ENCODE measurements at regions not wholly inside any gene's neighbourhood (a gene's known extent, or its start where the extent isn't known, plus 50 kb on each side); places are given as distances from the start of the nearest gene placed in this dataset.
A peak's percentile ranks its signal among the peaks of the same experiment; 100 is the strongest.

DNA sequence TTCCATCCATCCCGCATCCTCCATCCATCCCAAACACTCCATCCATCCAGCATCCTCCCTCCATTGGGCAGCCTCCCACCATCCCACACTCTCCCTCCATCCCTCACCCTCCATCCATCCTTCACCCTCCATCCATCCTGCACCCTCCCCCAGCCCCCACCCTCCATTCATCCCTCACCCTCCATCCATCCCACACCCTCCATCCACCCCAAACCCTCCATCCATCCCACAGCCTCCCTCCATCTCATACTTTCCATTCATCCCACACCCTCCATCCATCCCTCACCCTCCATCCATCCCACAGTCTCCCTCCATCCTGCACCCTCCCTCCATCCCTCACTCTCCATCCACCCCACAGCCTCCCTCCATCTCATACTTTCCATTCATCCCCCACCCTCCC lies 60.4 kb downstream of the FOXI2 start:
- H3K4me1 ChIP-seq (ENCODE audit: control insufficient read depth in 1 of 2, insufficient read depth in 2 of 2, low read depth in 1 of 2, low read length in 1 of 2): no peaks in the 10 kb centered on the region
- CTCF ChIA-PET: no interaction called here
- WGBS (ENCODE audit: low lambda C conversion rate): 90% methylated on average over 1 of the region's 1 CpG

DNA sequence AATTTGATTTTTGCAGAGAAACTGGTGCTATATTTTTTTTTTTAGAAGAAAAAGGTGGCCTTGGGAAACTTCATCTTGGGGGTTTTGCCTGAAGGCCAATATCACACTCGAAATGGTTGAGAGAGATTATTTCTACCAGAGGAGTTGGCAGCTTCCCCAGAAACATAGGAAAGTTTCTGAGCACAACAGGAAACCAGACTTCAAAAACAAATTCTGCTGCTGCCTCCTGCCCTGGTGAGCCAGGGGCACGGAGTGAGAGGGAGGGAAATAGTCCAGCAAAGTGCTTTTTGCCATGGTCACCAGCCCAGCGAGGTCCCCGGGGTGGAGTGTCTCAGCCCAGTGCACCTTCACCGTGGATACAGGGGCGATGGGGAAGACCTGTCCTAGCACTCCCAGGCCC lies 61.1 kb downstream of the FOXI2 start:
- H3K9me3 ChIP-seq: no peaks in the 10 kb centered on the region
- H3F3A ChIP-seq (replicated peaks; ENCODE audit: insufficient read depth): no peaks in the 10 kb centered on the region
- no peaks in the 10 kb centered on the region for H3K4me1 ChIP-seq (ENCODE audit: control insufficient read depth in 1 of 2, insufficient read depth in 2 of 2, low read depth in 1 of 2, low read length in 1 of 2)
- H3K27me3 ChIP-seq (ENCODE audit: insufficient read depth): no peaks in the 10 kb centered on the region
- no peak overlapping the region for H3K4me2 ChIP-seq
- H3K36me3 ChIP-seq (replicated peaks in 1 of 2; ENCODE audit: control insufficient read depth in 1 of 2, insufficient read depth in 2 of 2, low read length in 1 of 2): no peaks in the 10 kb centered on the region
- no peak overlapping the region for H3K27ac ChIP-seq (ENCODE audit: low read depth in 2 of 2, low read length in 1 of 2)
- 11% methylated on average over 4 of the region's 6 CpGs for WGBS (ENCODE audit: low lambda C conversion rate)
- POLR2A ChIA-PET: no interaction called here
- DNase-seq: no peak
- no peak overlapping the region for H2AFZ ChIP-seq (ENCODE audit: low read depth)
- H3K4me3 ChIP-seq (ENCODE audit: low read depth in 2 of 2, low read length in 1 of 2): no peak overlapping the region
- no peak overlapping the region for H3K9ac ChIP-seq
- no peaks in the 10 kb centered on the region for H4K20me1 ChIP-seq (ENCODE audit: insufficient read depth)
- CTCF ChIA-PET: no interaction called here
- no peaks in the 10 kb centered on the region for H3K79me2 ChIP-seq (ENCODE audit: insufficient read depth)
- no peaks in the 10 kb centered on the region for H3K9me2 ChIP-seq
- TF ChIP-seq, protein P1, sequence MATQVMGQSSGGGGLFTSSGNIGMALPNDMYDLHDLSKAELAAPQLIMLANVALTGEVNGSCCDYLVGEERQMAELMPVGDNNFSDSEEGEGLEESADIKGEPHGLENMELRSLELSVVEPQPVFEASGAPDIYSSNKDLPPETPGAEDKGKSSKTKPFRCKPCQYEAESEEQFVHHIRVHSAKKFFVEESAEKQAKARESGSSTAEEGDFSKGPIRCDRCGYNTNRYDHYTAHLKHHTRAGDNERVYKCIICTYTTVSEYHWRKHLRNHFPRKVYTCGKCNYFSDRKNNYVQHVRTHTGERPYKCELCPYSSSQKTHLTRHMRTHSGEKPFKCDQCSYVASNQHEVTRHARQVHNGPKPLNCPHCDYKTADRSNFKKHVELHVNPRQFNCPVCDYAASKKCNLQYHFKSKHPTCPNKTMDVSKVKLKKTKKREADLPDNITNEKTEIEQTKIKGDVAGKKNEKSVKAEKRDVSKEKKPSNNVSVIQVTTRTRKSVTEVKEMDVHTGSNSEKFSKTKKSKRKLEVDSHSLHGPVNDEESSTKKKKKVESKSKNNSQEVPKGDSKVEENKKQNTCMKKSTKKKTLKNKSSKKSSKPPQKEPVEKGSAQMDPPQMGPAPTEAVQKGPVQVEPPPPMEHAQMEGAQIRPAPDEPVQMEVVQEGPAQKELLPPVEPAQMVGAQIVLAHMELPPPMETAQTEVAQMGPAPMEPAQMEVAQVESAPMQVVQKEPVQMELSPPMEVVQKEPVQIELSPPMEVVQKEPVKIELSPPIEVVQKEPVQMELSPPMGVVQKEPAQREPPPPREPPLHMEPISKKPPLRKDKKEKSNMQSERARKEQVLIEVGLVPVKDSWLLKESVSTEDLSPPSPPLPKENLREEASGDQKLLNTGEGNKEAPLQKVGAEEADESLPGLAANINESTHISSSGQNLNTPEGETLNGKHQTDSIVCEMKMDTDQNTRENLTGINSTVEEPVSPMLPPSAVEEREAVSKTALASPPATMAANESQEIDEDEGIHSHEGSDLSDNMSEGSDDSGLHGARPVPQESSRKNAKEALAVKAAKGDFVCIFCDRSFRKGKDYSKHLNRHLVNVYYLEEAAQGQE (IDR thresholded peaks at IDR 0.05; ENCODE audit: low read depth, low read length): no peak
- TF ChIP-seq MEF2A (IDR thresholded peaks at IDR 0.05; ENCODE audit: borderline replicate concordance, low read depth) (no peak), TAF1 (IDR thresholded peaks at IDR 0.05; ENCODE audit: borderline replicate concordance, low read depth, low read length) (no peak), FOXJ3 (CRISPR knock-in tag; IDR thresholded peaks at IDR 0.05) (no peak), YY1 (IDR thresholded peaks at IDR 0.05; ENCODE audit: low read depth) (no peak), MXI1 (IDR thresholded peaks at IDR 0.05; ENCODE audit: low read depth, low read length) (no peak), POLR2AphosphoS5 (IDR thresholded peaks at IDR 0.05; ENCODE audit: low read depth, low read length) (no peak), RXRA (IDR thresholded peaks at IDR 0.05; ENCODE audit: borderline replicate concordance, low read depth) (no peak), GABPA (IDR thresholded peaks at IDR 0.05; ENCODE audit: low read depth) (no peak)
- TF ChIP-seq, protein P2, sequence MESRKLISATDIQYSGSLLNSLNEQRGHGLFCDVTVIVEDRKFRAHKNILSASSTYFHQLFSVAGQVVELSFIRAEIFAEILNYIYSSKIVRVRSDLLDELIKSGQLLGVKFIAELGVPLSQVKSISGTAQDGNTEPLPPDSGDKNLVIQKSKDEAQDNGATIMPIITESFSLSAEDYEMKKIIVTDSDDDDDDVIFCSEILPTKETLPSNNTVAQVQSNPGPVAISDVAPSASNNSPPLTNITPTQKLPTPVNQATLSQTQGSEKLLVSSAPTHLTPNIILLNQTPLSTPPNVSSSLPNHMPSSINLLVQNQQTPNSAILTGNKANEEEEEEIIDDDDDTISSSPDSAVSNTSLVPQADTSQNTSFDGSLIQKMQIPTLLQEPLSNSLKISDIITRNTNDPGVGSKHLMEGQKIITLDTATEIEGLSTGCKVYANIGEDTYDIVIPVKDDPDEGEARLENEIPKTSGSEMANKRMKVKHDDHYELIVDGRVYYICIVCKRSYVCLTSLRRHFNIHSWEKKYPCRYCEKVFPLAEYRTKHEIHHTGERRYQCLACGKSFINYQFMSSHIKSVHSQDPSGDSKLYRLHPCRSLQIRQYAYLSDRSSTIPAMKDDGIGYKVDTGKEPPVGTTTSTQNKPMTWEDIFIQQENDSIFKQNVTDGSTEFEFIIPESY (IDR thresholded peaks at IDR 0.05; ENCODE audit: borderline replicate concordance, low read depth): no peak
- TF ChIP-seq, protein P3, sequence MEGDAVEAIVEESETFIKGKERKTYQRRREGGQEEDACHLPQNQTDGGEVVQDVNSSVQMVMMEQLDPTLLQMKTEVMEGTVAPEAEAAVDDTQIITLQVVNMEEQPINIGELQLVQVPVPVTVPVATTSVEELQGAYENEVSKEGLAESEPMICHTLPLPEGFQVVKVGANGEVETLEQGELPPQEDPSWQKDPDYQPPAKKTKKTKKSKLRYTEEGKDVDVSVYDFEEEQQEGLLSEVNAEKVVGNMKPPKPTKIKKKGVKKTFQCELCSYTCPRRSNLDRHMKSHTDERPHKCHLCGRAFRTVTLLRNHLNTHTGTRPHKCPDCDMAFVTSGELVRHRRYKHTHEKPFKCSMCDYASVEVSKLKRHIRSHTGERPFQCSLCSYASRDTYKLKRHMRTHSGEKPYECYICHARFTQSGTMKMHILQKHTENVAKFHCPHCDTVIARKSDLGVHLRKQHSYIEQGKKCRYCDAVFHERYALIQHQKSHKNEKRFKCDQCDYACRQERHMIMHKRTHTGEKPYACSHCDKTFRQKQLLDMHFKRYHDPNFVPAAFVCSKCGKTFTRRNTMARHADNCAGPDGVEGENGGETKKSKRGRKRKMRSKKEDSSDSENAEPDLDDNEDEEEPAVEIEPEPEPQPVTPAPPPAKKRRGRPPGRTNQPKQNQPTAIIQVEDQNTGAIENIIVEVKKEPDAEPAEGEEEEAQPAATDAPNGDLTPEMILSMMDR (IDR thresholded peaks at IDR 0.05): no peak
- TF ChIP-seq, protein P4, sequence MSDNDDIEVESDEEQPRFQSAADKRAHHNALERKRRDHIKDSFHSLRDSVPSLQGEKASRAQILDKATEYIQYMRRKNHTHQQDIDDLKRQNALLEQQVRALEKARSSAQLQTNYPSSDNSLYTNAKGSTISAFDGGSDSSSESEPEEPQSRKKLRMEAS (IDR thresholded peaks at IDR 0.05; ENCODE audit: low read depth): no peak
- TF ChIP-seq, protein P5, sequence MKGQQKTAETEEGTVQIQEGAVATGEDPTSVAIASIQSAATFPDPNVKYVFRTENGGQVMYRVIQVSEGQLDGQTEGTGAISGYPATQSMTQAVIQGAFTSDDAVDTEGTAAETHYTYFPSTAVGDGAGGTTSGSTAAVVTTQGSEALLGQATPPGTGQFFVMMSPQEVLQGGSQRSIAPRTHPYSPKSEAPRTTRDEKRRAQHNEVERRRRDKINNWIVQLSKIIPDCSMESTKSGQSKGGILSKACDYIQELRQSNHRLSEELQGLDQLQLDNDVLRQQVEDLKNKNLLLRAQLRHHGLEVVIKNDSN (IDR thresholded peaks at IDR 0.05; ENCODE audit: borderline replicate concordance, low read depth): no peak
- TF ChIP-seq, protein P6, sequence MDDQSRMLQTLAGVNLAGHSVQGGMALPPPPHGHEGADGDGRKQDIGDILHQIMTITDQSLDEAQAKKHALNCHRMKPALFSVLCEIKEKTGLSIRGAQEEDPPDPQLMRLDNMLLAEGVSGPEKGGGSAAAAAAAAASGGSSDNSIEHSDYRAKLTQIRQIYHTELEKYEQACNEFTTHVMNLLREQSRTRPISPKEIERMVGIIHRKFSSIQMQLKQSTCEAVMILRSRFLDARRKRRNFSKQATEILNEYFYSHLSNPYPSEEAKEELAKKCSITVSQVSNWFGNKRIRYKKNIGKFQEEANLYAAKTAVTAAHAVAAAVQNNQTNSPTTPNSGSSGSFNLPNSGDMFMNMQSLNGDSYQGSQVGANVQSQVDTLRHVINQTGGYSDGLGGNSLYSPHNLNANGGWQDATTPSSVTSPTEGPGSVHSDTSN (IDR thresholded peaks at IDR 0.05): no peak

More for the DNA sequence above, 60.4 kb downstream of the FOXI2 start:
- no peak overlapping the region for H2AFZ ChIP-seq (ENCODE audit: low read depth)
- H3F3A ChIP-seq (replicated peaks; ENCODE audit: insufficient read depth): no peaks in the 10 kb centered on the region
- H3K4me2 ChIP-seq: no peak overlapping the region
- peak; percentile 4 for DNase-seq
- H3K4me3 ChIP-seq (ENCODE audit: low read depth in 2 of 2, low read length in 1 of 2): no peak overlapping the region
- H3K27me3 ChIP-seq (ENCODE audit: insufficient read depth): no peaks in the 10 kb centered on the region
- POLR2A ChIA-PET: no interaction called here
- H3K79me2 ChIP-seq (ENCODE audit: insufficient read depth): no peaks in the 10 kb centered on the region
- H3K27ac ChIP-seq (ENCODE audit: low read depth in 2 of 2, low read length in 1 of 2): no peak overlapping the region
- no peak overlapping the region for H3K9ac ChIP-seq
- no peaks in the 10 kb centered on the region for H3K9me3 ChIP-seq
- H4K20me1 ChIP-seq (ENCODE audit: insufficient read depth): no peaks in the 10 kb centered on the region
- H3K36me3 ChIP-seq (replicated peaks in 1 of 2; ENCODE audit: control insufficient read depth in 1 of 2, insufficient read depth in 2 of 2, low read length in 1 of 2): no peaks in the 10 kb centered on the region
- TF ChIP-seq ELF1 (IDR thresholded peaks at IDR 0.05) (no peak), JUND (IDR thresholded peaks at IDR 0.05) (no peak), SMC3 (IDR thresholded peaks at IDR 0.05; ENCODE audit: low read depth, low read length) (no peak), FOXJ3 (CRISPR knock-in tag; IDR thresholded peaks at IDR 0.05) (no peak), SIN3A (IDR thresholded peaks at IDR 0.05; ENCODE audit: borderline replicate concordance, low read depth, low read length) (no peak), TAF1 (IDR thresholded peaks at IDR 0.05; ENCODE audit: borderline replicate concordance, low read depth, low read length) (no peak)
- TF ChIP-seq, protein P5 (IDR thresholded peaks at IDR 0.05; ENCODE audit: borderline replicate concordance, low read depth): no peak
- H3K9me2 ChIP-seq: no peaks in the 10 kb centered on the region

All from SK-N-SH (cell line).